ENCODE measurements at regions not wholly inside any gene's neighbourhood (a gene's known extent, or its start where the extent isn't known, plus 50 kb on each side); places are given as distances from the start of the nearest gene placed in this dataset.

DNA sequence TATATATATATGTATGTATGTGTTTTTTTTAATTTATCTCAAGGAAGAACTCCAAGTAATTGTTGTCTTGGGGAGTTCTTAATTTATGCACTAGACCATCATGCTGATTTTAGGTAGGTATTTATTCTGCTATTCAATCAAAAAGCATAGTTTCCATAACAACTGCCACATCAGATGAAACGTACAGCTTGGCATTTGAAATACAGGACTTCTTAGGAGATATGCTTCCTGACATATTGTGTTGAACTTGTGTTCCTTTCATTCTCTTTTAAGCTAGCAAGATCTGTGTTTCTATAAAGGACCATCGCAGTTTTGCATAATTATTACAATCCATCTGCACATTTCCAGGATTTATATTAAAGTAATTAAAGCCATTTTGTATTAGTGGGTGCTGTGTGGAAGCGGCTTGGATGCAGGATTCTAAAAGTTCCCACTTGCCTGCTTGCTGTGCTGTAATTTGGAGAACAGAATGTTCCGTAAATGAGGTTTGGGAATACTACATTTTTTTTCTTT, 343.5 kb upstream of the FANCL start:
- TF ChIP-seq, protein P1, sequence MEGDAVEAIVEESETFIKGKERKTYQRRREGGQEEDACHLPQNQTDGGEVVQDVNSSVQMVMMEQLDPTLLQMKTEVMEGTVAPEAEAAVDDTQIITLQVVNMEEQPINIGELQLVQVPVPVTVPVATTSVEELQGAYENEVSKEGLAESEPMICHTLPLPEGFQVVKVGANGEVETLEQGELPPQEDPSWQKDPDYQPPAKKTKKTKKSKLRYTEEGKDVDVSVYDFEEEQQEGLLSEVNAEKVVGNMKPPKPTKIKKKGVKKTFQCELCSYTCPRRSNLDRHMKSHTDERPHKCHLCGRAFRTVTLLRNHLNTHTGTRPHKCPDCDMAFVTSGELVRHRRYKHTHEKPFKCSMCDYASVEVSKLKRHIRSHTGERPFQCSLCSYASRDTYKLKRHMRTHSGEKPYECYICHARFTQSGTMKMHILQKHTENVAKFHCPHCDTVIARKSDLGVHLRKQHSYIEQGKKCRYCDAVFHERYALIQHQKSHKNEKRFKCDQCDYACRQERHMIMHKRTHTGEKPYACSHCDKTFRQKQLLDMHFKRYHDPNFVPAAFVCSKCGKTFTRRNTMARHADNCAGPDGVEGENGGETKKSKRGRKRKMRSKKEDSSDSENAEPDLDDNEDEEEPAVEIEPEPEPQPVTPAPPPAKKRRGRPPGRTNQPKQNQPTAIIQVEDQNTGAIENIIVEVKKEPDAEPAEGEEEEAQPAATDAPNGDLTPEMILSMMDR (IDR thresholded peaks at IDR 0.05): no peak
- TF ChIP-seq EZH2 (IDR thresholded peaks at IDR 0.05; ENCODE audit: borderline replicate concordance, insufficient read depth, low read depth, low read length, poor library complexity, severe bottlenecking): no peak
